Esophagus muscularis mucosa (tissue), 4 donors: ENCODE measurements at regions not wholly inside any gene's neighbourhood (a gene's known extent, or its start where the extent isn't known, plus 50 kb on each side); places are given as distances from the start of the nearest gene placed in this dataset.

ENCODE experiments used
- CTCF ChIP-seq, 3 experiments: fragments of 200-600 bp in 2 of 3; fragments of 450-650 bp in 1 of 3; sonication (generic) in 2 of 3; IDR thresholded peaks; one replicate each; pipeline ENCODE4 v1.5.1; 2017 to 2019; ENCODE audit warnings: antibody characterized with exemption in 3 of 3, mild to moderate bottlenecking in 2 of 3, moderate library complexity in 1 of 3
- EP300 ChIP-seq: sonication (generic); formaldehyde crosslinking; IDR thresholded peaks from one replicate; pipeline ENCODE4 v1.6.1; 2017; ENCODE audit warnings: antibody characterized with exemption
- POLR2A ChIP-seq: fragments of 450-650 bp; IDR thresholded peaks from one replicate; pipeline ENCODE4 v1.6.1; 2017; ENCODE audit warnings: antibody characterized with exemption, moderate library complexity, mild to moderate bottlenecking, low read depth
- POLR2AphosphoS5 ChIP-seq, 2 donors: sonication (generic); formaldehyde crosslinking; IDR thresholded peaks; one replicate each; pipeline ENCODE4 v1.6.1; 2017; ENCODE audit warnings: antibody characterized with exemption in 2 of 2

GRCh38 chr7:45399069-45399468, 175.1 kb upstream of the ADCY1 start:
- TF ChIP-seq CTCF (IDR thresholded peaks at IDR 0.05) (no peak), EP300 (no peak), POLR2A (no peak), POLR2AphosphoS5 (IDR thresholded peaks at IDR 0.05) (no peak)
